SH-SY5Y (cell line): ENCODE measurements at regions not wholly inside any gene's neighbourhood (a gene's known extent, or its start where the extent isn't known, plus 50 kb on each side); places are given as distances from the start of the nearest gene placed in this dataset.

Source experiments
- GATA2 ChIP-seq: IDR thresholded peaks from 2 replicates; pipeline ENCODE4 v1.6.1; 2011; ENCODE audit warnings: mild to moderate bottlenecking, low read depth, low read length
- GATA3 ChIP-seq: IDR thresholded peaks from 2 replicates; pipeline ENCODE4 v1.6.1; 2011; ENCODE audit warnings: low read depth, mild to moderate bottlenecking, low read length, moderate library complexity

- TF ChIP-seq GATA2: no peak
- TF ChIP-seq GATA3: no peak
Measured at GRCh38 chr9:31259824-31260223, 1124.6 kb upstream of the ACO1 start.
